NOMO-1 treated with dmso at 0.1 percent for 144 hours (cell line): ENCODE measurements at regions not wholly inside any gene's neighbourhood (a gene's known extent, or its start where the extent isn't known, plus 50 kb on each side); places are given as distances from the start of the nearest gene placed in this dataset.
"Not testable (repeated sequence)": the region's sequence is repeated elsewhere in the genome, so short reads cannot be mapped to it uniquely, and the experiment has no call there.

ENCODE experiments used
- DNase-seq: peaks from one replicate; lab custom pipeline; 2025; ENCODE audit not compliant: unreplicated experiment; lab: John Stamatoyannopoulos, UW

GRCh38 chr1:101185421-101185820 is 51.4 kb upstream of the S1PR1 start:
- no peak for DNase-seq

- no peak for DNase-seq
Measured at GRCh38 chr1:101183388-101183699, 53.5 kb upstream of the S1PR1 start.

GRCh38 chr1:101182627-101183387 is 54.0 kb upstream of the S1PR1 start:
- no peak for DNase-seq

GRCh38 chr1:101181930-101182329 is 54.9 kb upstream of the S1PR1 start:
- no peak for DNase-seq

- DNase-seq, result no peak
Measured at GRCh38 chr1:101178688-101179491, 57.9 kb upstream of the S1PR1 start.

- DNase-seq, result no peak
Measured at GRCh38 chr1:101178341-101178687, 58.5 kb upstream of the S1PR1 start.

GRCh38 chr1:101175886-101176285 is 60.9 kb upstream of the S1PR1 start:
- no peak for DNase-seq

- no peak for DNase-seq
Measured at GRCh38 chr1:101175466-101175865, 61.4 kb upstream of the S1PR1 start.

- DNase-seq, result no peak
Measured at GRCh38 chr1:101174722-101175121, 62.1 kb upstream of the S1PR1 start.

GRCh38 chr1:101174298-101174697 is 62.5 kb upstream of the S1PR1 start:
- not testable (repeated sequence) for DNase-seq

GRCh38 chr1:101170506-101171050 is 66.2 kb upstream of the S1PR1 start:
- no peak for DNase-seq

- DNase-seq, result no peak
Measured at GRCh38 chr1:101167891-101168290, 68.9 kb upstream of the S1PR1 start.

GRCh38 chr1:101166583-101167120 is 70.2 kb upstream of the S1PR1 start:
- DNase-seq, result no peak

GRCh38 chr1:101165954-101166353 is 70.9 kb upstream of the S1PR1 start:
- no peak for DNase-seq

- DNase-seq, result no peak
Measured at GRCh38 chr1:101165532-101165931, 71.3 kb upstream of the S1PR1 start.

GRCh38 chr1:101164776-101165175 is 72.0 kb upstream of the S1PR1 start:
- DNase-seq, result no peak

GRCh38 chr1:101162736-101163735 is 73.8 kb upstream of the S1PR1 start:
- DNase-seq, result no peak

- DNase-seq, result no peak
Measured at GRCh38 chr1:101162300-101162699, 74.5 kb upstream of the S1PR1 start.

GRCh38 chr1:101161619-101162018 is 75.2 kb upstream of the S1PR1 start:
- no peak for DNase-seq

GRCh38 chr1:101158424-101158823 is 78.4 kb upstream of the S1PR1 start:
- DNase-seq, result no peak

GRCh38 chr1:101154547-101154946 is 82.3 kb upstream of the S1PR1 start:
- DNase-seq, result no peak
